ENCODE measurements at regions not wholly inside any gene's neighbourhood (a gene's known extent, or its start where the extent isn't known, plus 50 kb on each side); places are given as distances from the start of the nearest gene placed in this dataset.

- no peak for TF ChIP-seq CTCF (conservative IDR thresholded peaks at IDR 0.05; ENCODE audit: low read depth, low read length)
- Histone ChIP-seq H3K4me3 (IDR thresholded peaks at IDR 0.05; ENCODE audit: insufficient read depth, low read depth, low read length) (no peak overlapping the region), H3K4me1 (ENCODE audit: low read depth, poor library complexity, severe bottlenecking) (peaks cover 36% of the 10 kb centered on the region), H4K20me1 (ENCODE audit: insufficient read depth) (no peaks in the 10 kb centered on the region), H3K9ac (peak overlapping the region; percentile 26; the same call in 1 of the 2 replicates), H2AFZ (ENCODE audit: low read depth) (peak overlapping the region; percentile 76), H3K27me3 (ENCODE audit: insufficient read depth, low read depth) (no peaks in the 10 kb centered on the region), H3K27ac (peak overlapping the region; percentile 84), H3K79me2 (ENCODE audit: insufficient read depth, low read depth) (no peaks in the 10 kb centered on the region), H3K4me2 (peak overlapping the region; percentile 50), H3K36me3 (ENCODE audit: insufficient read depth) (no peaks in the 10 kb centered on the region)
These were observed 380.1 kb upstream of the MEIS2 start for GRCh38 chr15:37480482-37480881.

GRCh38 chr15:37481126-37481525 lies 380.8 kb upstream of the MEIS2 start:
- H3K9ac ChIP-seq = peak overlapping the region; percentile 26; the same call in 1 of the 2 replicates
- H3K4me1 ChIP-seq (ENCODE audit: low read depth, poor library complexity, severe bottlenecking) = peaks cover 36% of the 10 kb centered on the region
- no peaks in the 10 kb centered on the region for H3K36me3 ChIP-seq (ENCODE audit: insufficient read depth)
- H3K4me3 ChIP-seq (IDR thresholded peaks at IDR 0.05; ENCODE audit: insufficient read depth, low read depth, low read length) = no peak overlapping the region
- no peaks in the 10 kb centered on the region for H3K27me3 ChIP-seq (ENCODE audit: insufficient read depth, low read depth)
- TF ChIP-seq CTCF (conservative IDR thresholded peaks at IDR 0.05; ENCODE audit: low read depth, low read length) = no peak
- H3K79me2 ChIP-seq (ENCODE audit: insufficient read depth, low read depth) = no peaks in the 10 kb centered on the region
- H2AFZ ChIP-seq (ENCODE audit: low read depth) = peak overlapping the region; percentile 76
- H4K20me1 ChIP-seq (ENCODE audit: insufficient read depth) = no peaks in the 10 kb centered on the region
- H3K27ac ChIP-seq = peak overlapping the region; percentile 84
- H3K4me2 ChIP-seq = peak overlapping the region; percentile 50

GRCh38 chr15:37483779-37484178 lies 383.4 kb upstream of the MEIS2 start:
- Histone ChIP-seq H4K20me1 (ENCODE audit: insufficient read depth) (no peaks in the 10 kb centered on the region), H3K27ac (no peak overlapping the region), H3K4me1 (ENCODE audit: low read depth, poor library complexity, severe bottlenecking) (peaks cover 36% of the 10 kb centered on the region), H2AFZ (ENCODE audit: low read depth) (no peak overlapping the region), H3K79me2 (ENCODE audit: insufficient read depth, low read depth) (no peaks in the 10 kb centered on the region), H3K36me3 (ENCODE audit: insufficient read depth) (no peaks in the 10 kb centered on the region), H3K4me3 (IDR thresholded peaks at IDR 0.05; ENCODE audit: insufficient read depth, low read depth, low read length) (no peak overlapping the region), H3K9ac (no peak overlapping the region), H3K4me2 (no peak overlapping the region), H3K27me3 (ENCODE audit: insufficient read depth, low read depth) (no peaks in the 10 kb centered on the region)
- no peak for TF ChIP-seq CTCF (conservative IDR thresholded peaks at IDR 0.05; ENCODE audit: low read depth, low read length)

- no peak overlapping the region for H3K27ac ChIP-seq
- no peaks in the 10 kb centered on the region for H3K36me3 ChIP-seq (ENCODE audit: insufficient read depth)
- H2AFZ ChIP-seq (ENCODE audit: low read depth) = no peak overlapping the region
- H3K4me1 ChIP-seq (ENCODE audit: low read depth, poor library complexity, severe bottlenecking) = peaks cover 28% of the 10 kb centered on the region
- H3K79me2 ChIP-seq (ENCODE audit: insufficient read depth, low read depth) = no peaks in the 10 kb centered on the region
- H3K9ac ChIP-seq = no peak overlapping the region
- no peaks in the 10 kb centered on the region for H4K20me1 ChIP-seq (ENCODE audit: insufficient read depth)
- H3K4me3 ChIP-seq (IDR thresholded peaks at IDR 0.05; ENCODE audit: insufficient read depth, low read depth, low read length) = no peak overlapping the region
- no peaks in the 10 kb centered on the region for H3K27me3 ChIP-seq (ENCODE audit: insufficient read depth, low read depth)
- TF ChIP-seq CTCF (conservative IDR thresholded peaks at IDR 0.05; ENCODE audit: low read depth, low read length) = no peak
- no peak overlapping the region for H3K4me2 ChIP-seq
These were observed 384.7 kb upstream of the MEIS2 start for GRCh38 chr15:37485056-37485455.

All from KMS-11 (cell line).